Nephron progenitor cell (in vitro differentiated cells): ENCODE measurements at regions not wholly inside any gene's neighbourhood (a gene's known extent, or its start where the extent isn't known, plus 50 kb on each side); places are given as distances from the start of the nearest gene placed in this dataset.

ENCODE experiments used
- DNase-seq: peaks from one replicate; pipeline ENCODE4 v3.0.0; 2021
- H3K27ac Mint-ChIP-seq: 2 replicates; pipeline ENCODE4 v1.8.0; 2021; ENCODE audit warnings: mild to moderate bottlenecking, moderate library complexity, mixed read lengths
- H3K27me3 Mint-ChIP-seq: 2 replicates; pipeline ENCODE4 v1.8.0; 2021; ENCODE audit warnings: mild to moderate bottlenecking, low read depth, mixed read lengths; ENCODE audit not compliant: poor library complexity
- H3K36me3 Mint-ChIP-seq: 2 replicates; pipeline ENCODE4 v1.8.0; 2021; ENCODE audit warnings: low read depth, mixed read lengths
- H3K4me1 Mint-ChIP-seq: 2 replicates; pipeline ENCODE4 v1.8.0; 2021; ENCODE audit warnings: mixed read lengths
- H3K4me3 Mint-ChIP-seq: 2 replicates; pipeline ENCODE4 v1.8.0; 2021; ENCODE audit warnings: mild to moderate bottlenecking, moderate library complexity, mixed read lengths
- H3K9me3 Mint-ChIP-seq: 2 replicates; pipeline ENCODE4 v1.8.0; 2021; ENCODE audit warnings: mild to moderate bottlenecking, moderate library complexity, mixed read lengths
- TF ChIP-seq, protein P1 (sequence below): fragments of 200-600 bp; sonication (generic); IDR thresholded peaks from 2 replicates; pipeline ENCODE4 v1.5.0; 2021; ENCODE audit warnings: antibody characterized with exemption

DNA sequence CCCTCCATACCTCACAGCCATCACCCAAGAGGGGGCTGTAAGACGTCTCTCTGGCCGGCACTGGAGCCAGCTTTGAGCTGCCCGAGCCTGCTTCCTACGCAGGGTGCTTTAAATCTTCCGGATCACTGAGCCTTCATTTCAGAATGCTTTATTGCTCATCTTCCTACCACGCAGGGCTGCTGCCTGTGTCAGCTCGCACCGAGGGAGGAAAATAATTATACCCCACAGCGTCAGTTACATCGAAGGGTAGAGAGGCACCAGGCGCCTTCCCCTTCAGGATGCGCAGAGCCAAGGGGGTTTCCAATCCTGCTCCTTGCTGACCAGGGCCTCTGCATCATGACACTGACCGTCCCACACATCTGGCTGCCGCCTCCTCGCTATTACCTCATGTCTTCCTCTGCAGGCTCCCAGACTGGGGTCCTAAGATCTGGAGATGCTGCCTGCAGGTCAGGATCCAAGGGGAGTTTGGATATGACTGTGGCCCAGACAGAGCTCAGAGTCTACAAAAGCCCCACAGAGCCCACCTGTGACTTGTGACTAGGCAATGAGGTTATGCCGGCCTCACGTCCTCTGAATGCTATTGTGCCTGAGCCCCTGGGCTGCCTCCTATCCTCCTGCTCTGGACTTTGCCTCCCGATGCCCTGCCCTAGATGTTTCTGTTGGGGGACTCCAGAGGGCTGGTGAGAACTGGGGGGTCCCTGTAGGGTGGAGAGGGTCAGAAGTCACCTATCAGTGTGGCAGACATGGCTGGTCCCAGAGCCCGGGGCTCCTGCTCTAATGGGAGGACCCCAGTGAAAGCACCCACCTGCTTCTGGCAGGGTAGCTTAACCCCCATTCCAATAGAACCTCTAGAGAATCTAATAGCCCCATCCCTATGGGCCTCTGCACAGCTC is 220.3 kb upstream of the RTL1 start:
- Mint-ChIP-seq H3K27ac (peak overlapping the region; percentile 88), H3K4me3 (no peak overlapping the region), H3K27me3 (peaks cover 16% of the 10 kb centered on the region), H3K4me1 (peaks cover 45% of the 10 kb centered on the region), H3K36me3 (no peaks in the 10 kb centered on the region), H3K9me3 (no peaks in the 10 kb centered on the region)
- TF ChIP-seq, protein P1, sequence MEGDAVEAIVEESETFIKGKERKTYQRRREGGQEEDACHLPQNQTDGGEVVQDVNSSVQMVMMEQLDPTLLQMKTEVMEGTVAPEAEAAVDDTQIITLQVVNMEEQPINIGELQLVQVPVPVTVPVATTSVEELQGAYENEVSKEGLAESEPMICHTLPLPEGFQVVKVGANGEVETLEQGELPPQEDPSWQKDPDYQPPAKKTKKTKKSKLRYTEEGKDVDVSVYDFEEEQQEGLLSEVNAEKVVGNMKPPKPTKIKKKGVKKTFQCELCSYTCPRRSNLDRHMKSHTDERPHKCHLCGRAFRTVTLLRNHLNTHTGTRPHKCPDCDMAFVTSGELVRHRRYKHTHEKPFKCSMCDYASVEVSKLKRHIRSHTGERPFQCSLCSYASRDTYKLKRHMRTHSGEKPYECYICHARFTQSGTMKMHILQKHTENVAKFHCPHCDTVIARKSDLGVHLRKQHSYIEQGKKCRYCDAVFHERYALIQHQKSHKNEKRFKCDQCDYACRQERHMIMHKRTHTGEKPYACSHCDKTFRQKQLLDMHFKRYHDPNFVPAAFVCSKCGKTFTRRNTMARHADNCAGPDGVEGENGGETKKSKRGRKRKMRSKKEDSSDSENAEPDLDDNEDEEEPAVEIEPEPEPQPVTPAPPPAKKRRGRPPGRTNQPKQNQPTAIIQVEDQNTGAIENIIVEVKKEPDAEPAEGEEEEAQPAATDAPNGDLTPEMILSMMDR, result no peak
- DNase-seq, result no peak

GRCh38 chr14:101124815-101125214 is 221.3 kb upstream of the RTL1 start:
- no peak overlapping the region for H3K27ac Mint-ChIP-seq
- no peaks in the 10 kb centered on the region for H3K36me3 Mint-ChIP-seq
- TF ChIP-seq, protein P1, result no peak
- H3K9me3 Mint-ChIP-seq, result no peaks in the 10 kb centered on the region
- no peak for DNase-seq
- H3K4me1 Mint-ChIP-seq, result peaks cover 44% of the 10 kb centered on the region
- H3K27me3 Mint-ChIP-seq, result peaks cover 21% of the 10 kb centered on the region
- no peak overlapping the region for H3K4me3 Mint-ChIP-seq

DNA sequence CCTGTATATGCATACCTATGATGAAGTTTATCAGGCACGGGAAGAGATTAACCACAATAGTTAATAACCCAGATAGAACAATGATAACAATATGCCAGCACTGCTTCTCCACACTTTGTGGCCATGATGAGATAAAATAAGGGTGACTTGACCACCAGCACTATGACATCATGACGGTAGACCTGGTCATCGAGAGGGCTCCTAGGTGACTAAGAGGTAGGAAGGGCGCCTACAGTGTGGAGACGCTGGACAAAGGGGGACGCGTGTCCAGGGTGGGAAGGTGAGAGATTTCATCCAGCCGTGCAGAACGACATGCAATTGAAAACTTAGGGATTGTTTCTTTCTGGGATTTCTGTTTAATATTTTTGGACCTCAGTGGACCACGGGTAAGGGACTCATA is 221.8 kb upstream of the RTL1 start:
- no peak for DNase-seq
- TF ChIP-seq, protein P1, result no peak
- Mint-ChIP-seq H3K4me3 (no peak overlapping the region), H3K9me3 (no peaks in the 10 kb centered on the region), H3K27ac (peak overlapping the region; percentile 59), H3K36me3 (no peaks in the 10 kb centered on the region), H3K4me1 (peaks cover 39% of the 10 kb centered on the region), H3K27me3 (peaks cover 22% of the 10 kb centered on the region)

DNA sequence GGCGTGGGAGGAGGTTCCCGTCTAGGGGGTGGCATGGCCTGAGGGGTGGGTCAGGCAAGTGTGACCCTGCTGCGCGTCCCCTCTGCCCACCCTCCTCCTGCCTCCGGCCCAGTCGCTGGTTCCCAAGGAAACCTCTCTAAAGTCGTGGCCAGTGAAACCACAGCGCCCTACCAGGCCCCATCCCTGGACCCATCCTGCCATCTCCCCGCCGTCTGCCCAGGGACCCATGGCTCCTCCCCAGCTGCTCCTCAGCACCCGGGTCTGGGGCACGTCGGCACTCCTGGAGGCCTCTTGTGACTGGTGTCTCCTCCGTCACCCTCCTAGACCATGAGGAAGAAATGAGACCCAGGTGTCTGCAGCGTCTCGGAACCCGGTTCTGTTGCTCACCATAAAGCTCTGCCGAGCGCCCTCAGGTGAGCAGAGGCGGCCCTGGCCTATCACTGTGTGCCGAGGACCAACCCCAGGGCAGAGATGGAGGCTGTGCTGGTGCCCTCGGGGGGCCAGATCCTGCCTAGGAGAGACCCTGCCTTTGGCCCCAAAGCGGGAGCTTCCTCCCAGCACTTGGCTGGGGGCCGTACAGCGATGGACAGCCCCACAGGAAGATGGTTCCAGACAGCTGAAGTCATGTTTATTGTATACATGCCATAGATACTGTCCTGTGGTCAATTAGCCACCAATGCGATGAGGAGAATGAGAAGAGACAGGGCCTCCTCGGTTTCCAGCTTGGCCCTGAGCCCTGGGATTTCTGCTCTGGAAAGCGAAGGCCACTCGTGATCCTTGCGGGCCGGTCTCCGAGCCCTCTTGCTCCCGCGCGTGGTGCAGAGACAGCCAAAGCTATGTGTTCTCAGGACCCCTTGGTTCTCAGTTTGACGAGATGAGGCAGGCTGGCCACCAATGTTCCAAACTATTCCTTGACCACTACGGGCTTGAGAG is 222.5 kb upstream of the RTL1 start:
- DNase-seq, result no peak
- Mint-ChIP-seq H3K4me3 (no peak overlapping the region), H3K27me3 (peaks cover 22% of the 10 kb centered on the region), H3K4me1 (peaks cover 38% of the 10 kb centered on the region), H3K9me3 (no peaks in the 10 kb centered on the region), H3K27ac (no peak overlapping the region), H3K36me3 (no peaks in the 10 kb centered on the region)
- TF ChIP-seq, protein P1, result no peak

- Mint-ChIP-seq H3K27me3 (peaks cover 25% of the 10 kb centered on the region), H3K9me3 (no peaks in the 10 kb centered on the region), H3K4me1 (peaks cover 38% of the 10 kb centered on the region), H3K4me3 (no peak overlapping the region), H3K27ac (no peak overlapping the region), H3K36me3 (no peaks in the 10 kb centered on the region)
- TF ChIP-seq, protein P1, result no peak
- DNase-seq, result no peak
Observed at GRCh38 chr14:101126731-101127130, 223.2 kb upstream of the RTL1 start.
